ENCODE measurements at regions not wholly inside any gene's neighbourhood (a gene's known extent, or its start where the extent isn't known, plus 50 kb on each side); places are given as distances from the start of the nearest gene placed in this dataset.
A peak's percentile ranks its signal among the peaks of the same experiment; 100 is the strongest.

DNA sequence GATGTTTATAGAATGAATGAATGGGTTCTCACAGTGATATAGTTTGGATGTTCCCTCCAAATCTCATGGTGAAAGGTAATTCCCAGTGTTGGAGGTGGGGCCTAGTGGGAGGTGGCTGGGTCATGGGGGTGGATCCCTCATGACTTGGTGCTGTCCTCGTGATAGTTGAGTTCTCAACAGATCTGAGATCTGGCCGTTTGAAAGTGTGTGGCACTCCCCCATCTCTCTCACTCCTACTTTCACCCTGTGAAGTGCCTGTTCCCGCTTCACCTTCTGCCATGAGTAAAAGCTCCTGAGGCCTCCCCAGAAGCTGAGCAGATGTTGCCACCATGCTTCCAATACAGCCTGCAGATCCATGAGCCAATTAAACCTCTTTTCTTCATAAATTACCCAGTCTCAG, 170.8 kb upstream of the LINGO1 start:
- DNase-seq (ENCODE audit: extremely low read depth, low read depth), result no peak

DNA sequence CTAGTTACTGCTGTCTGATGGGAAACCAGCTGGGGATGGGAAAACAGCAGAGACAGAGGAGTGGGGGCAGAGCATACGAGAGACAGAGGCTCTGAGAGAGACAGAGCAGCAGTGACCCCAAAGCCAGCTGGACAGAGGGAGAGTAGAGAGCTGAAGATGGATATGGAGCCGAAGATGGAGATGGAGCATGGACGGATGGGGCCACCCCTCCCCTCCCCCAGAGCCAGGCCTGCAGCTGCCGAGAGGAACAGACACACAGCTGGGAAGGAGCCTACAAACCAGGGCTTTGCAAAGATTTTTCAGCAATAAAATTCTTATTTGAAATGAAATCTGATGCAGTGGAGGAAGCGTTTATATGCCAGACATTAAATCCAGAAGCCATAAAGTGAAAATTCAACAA, 167.6 kb upstream of the LINGO1 start:
- DNase-seq (ENCODE audit: extremely low read depth, low read depth), result no peak

DNA sequence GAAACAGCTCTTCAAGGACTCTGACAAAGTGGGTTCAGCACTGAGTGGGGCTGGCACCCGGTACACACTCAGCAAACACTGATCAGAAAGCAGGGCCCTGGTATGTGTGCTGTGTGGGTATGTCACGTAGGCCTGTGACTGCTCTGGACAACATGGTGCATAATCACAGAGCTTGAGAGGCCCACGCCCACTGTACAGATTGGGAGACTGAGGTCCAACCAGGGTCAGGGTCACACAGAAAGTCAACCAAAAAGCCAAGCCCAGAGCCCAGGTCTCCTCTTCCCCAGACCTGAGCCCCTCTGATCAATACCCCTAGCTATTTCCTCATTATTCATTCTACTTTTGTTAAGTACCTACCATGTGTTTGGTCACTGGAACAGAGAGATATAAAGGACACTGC, 166.1 kb upstream of the LINGO1 start:
- DNase-seq (ENCODE audit: extremely low read depth, low read depth), result no peak

DNA sequence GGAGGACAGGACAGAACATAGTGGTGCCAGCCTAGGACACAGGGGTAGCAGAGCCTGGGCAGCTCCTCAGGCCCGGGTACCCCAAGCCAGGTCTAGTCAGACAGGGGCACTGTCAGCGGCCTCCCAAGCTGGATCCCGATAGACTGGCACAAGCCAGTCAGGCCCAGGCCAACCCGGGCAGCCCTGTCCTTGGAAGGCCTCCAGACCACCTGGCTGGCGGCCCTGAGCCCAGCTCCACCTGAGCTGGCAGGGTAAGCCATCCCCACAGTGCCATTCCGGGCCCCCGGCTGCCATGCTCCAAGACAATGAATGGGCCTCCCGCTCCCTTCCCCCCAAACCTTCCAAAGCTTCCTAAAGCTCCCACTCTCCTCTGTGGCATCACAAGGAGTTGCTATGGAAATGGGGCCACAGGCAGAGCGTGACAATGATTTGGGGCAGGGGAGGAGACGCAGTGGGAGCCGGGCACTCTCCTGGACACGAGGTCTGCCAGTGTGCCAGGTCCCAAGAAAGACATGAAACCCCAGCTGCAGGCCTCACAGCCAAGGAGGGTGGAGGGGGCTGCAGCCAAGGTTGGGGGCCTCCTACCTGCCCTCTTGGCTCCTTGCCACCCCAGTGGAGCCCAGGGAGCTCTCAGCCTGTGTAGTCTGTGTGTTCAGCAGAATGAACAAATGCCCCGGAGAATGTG, 165.6 kb upstream of the LINGO1 start:
- no peak for DNase-seq (ENCODE audit: extremely low read depth, low read depth)

DNA sequence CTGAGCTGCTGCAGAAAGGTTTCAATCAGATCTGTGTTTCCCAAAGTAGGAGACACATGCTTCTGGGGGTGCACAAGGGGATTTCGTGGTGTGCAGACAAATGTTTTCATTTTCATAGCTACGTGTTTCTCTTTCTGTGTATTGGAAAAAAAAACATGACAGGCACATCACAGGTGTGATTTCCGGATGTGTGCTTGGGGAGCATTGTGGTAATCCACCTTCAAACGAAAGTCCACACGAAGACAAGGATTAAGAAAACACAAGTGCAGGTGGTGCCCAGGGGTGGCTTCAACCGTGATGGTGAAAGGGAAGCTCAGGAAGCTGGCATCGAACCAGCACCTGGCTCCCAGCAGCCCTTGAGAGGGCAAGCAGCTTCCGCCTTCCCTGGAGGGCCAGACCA, 164.6 kb upstream of the LINGO1 start:
- no peak for DNase-seq (ENCODE audit: extremely low read depth, low read depth)

- no peak for DNase-seq (ENCODE audit: extremely low read depth, low read depth)
Observed at GRCh38 chr15:77796046-77796729, 163.5 kb upstream of the LINGO1 start.

- DNase-seq (ENCODE audit: extremely low read depth, low read depth), result no peak
Observed at GRCh38 chr15:77795446-77795845, 162.7 kb upstream of the LINGO1 start.

DNA sequence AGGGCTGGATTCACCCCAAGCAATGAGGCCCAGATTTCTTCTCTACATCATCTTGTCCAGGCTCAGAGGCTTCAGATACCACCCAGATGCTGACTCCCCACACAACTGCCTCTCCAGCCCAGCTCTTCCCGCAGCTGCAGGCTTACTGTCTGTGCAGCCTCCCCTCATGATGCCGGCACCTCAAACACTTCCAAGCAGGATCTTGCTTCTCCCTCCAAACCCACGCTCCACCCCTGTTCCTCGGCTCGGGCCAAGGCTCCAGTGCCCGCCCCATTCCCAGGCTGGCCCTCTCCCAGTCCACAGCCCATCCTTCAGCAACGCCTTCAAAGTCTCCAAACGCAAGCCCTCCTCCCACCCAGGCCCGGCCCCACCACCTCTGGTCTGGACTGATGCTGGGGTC, 159.2 kb upstream of the LINGO1 start:
- DNase-seq (ENCODE audit: extremely low read depth, low read depth), result no peak

- DNase-seq (ENCODE audit: extremely low read depth, low read depth), result no peak
Observed at GRCh38 chr15:77790481-77790880, 157.8 kb upstream of the LINGO1 start.

DNA sequence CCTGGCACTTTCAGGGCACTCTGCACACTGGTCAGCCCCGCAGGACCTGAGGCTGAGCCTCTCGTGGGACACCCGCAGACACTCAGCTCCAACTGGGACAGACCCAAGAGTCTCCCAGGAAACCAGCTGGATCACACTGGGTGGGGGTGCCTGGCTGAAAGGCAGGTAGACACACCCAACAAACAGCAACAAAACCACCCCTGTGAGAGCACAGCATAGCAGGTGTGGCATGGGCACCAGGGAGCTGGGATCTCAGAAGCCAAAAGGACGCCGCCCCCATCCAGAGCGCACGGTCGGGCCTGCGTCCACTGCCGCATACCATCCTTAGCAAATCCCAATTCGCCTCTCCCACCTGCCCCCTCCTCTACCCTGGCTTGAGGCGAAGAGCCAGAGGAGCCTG, 154.2 kb upstream of the LINGO1 start:
- DNase-seq (ENCODE audit: extremely low read depth, low read depth), result no peak

DNA sequence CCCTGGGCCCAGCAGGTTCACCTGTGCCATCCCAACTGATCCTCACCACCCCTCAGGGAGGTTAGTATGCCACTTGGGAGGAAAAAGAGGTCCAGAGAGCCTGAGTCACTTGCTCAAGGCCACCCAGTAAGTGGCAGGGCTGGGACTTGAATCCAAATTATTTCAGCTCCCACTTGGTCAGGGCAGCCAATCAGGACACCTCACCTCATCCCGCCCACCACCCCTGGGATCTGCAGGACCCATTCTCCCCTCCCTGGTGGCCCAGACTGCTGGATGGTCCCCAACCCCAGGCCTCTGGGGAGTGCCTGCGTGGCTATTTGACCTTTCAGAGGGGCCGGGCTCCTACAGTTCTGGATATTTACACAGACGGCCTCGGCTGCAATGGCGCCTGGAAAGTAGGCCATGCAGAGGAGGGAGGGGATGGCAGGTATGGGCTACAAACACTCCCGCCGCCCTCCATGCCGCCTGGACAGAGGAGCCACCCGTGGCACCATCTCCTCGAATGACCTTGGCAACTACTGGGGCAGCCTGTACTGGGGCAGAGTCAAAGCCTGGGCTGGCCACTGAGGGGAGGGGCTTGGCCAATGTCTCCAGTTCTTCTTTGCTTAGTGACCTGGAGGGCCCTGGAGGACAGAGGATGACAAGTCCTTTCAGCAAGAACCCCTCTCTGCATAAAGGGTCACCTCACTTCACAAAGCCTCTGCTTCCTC, 153.6 kb upstream of the LINGO1 start:
- DNase-seq (ENCODE audit: extremely low read depth, low read depth), result no peak

- peak; percentile 29 for DNase-seq (ENCODE audit: extremely low read depth, low read depth)
Observed at GRCh38 chr15:77784361-77785292, 151.9 kb upstream of the LINGO1 start.

DNA sequence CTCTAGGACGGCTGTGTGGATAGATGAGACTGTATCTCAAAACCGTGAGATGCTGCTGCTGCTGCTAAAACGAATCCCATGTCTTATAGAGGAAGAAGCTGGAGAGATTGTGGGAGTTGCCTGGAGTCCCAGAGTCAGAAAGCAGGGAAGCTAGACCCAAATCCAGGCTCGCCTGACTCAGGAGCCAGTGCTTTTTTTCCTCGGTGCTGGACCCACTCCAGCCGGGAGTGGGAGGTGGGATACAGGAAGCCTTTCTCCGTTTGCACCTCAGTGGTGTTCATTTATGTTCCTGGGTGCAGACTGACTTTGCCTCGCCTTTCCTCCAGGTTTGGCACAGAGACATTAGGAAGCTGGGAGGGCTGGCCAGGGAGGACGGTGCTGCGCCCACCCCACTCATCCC, 150.9 kb upstream of the LINGO1 start:
- no peak for DNase-seq (ENCODE audit: extremely low read depth, low read depth)

DNA sequence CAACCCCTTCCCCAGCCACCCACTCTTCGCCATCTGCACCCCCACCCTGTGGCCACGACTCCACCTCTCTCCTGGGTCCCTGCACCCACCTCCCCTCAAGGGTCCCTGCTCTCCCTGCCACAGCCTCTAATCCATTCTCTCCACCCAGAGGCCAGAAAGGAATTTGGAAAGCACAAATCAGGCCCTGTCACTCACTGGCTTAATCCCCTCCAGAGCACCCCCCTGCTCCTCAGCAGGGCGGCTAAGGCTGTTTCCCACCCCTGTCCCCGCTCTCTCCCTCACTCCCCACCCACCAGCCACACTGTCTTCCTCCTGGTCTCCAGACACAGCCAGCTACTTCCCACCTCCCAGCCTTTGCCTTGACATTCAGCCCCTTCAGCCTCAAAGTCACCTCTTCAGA, 150.0 kb upstream of the LINGO1 start:
- no peak for DNase-seq (ENCODE audit: extremely low read depth, low read depth)

- no peak for DNase-seq (ENCODE audit: extremely low read depth, low read depth)
Observed at GRCh38 chr15:77781946-77782240, 149.2 kb upstream of the LINGO1 start.

DNA sequence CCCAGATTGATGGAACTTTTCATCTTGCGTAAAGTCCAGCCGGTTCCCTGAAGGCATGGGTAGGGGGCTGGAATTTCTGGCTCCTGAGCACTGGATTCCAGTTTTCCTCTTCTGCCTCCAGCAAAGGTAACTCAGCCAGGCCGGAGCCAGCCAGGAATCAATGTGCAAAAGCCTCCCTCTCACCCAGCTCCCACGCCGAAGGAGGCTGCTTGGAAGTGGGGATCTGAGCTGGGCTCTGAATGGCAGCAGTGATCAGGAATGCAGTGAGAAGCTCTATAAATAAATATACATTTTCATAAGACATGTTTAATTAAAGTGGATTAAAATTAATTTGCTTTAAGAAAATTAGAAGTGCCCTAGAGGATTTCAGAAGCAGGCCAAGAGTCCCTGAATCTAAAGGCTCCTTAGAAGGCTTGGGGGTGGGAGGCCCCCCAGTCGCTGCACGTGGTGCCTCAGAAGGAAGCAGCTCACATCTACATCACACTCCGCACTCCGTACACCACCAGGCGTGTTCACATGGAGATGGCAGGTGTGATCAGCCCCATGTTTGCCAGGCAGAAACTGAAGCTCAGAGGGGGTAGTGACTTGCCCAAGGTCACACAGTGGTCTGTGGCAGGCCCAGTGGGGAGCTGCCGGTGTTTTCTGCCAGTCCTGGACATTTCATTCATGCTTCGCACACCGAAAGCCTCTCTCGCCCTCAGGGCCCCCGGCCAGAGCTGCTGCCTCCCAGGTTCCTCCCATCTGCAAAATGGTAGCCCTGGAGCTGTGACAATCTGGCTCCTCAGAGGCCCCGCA, 148.6 kb upstream of the LINGO1 start:
- no peak for DNase-seq (ENCODE audit: extremely low read depth, low read depth)

DNA sequence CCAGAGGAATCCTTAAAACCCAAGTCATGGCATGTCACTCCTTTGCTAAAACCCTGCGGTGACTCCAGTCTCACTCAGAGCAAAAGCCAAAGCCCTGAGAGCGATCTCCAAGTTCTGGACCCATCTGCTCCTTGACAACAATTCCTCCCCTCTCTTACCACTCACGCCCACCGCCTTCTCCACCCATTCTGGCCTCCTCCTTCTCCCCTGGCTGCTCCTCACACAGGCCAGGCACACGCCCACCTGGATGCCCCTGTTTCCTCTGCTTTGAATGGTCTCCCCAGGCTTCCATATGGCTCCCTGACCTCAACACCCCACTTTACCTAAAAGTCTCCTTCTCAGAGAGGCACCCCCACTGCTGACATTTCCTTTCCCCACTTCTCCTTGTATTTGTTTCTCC, 146.1 kb upstream of the LINGO1 start:
- DNase-seq (ENCODE audit: extremely low read depth, low read depth), result no peak

GRCh38 chr15:77775837-77776236, 143.1 kb upstream of the LINGO1 start:
- DNase-seq (ENCODE audit: extremely low read depth, low read depth), result no peak

- DNase-seq (ENCODE audit: extremely low read depth, low read depth), result no peak
Observed at GRCh38 chr15:77775373-77775772, 142.7 kb upstream of the LINGO1 start.

DNA sequence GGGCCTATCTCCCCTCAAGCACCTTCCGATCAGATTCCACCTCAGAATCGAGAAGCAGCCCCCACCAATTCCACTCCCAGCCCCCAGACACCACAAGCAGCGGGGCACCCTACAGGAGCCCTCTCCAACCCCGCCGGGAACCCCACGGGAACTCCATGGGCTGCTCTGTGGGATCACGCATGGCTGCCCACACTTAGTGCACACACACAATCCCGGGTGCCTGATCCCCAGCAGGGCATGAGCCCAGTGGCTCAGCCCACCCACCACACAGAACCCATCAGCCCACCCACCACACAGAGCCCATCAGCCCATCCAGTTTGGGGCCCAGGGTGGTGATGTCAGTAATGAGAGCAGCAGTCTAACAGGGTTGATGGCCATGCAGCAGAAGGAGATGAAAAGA, 141.6 kb upstream of the LINGO1 start:
- DNase-seq (ENCODE audit: extremely low read depth, low read depth), result no peak
